ENCODE measurements at regions not wholly inside any gene's neighbourhood (a gene's known extent, or its start where the extent isn't known, plus 50 kb on each side); places are given as distances from the start of the nearest gene placed in this dataset.

- Histone ChIP-seq H3K36me3 (ENCODE audit: control insufficient read depth, insufficient read depth, low read length) (no peaks in the 10 kb centered on the region), H3K27me3 (ENCODE audit: control insufficient read depth, insufficient read depth, low read length) (no peaks in the 10 kb centered on the region; the same call in none of the 2 replicates), H3K4me3 (ENCODE audit: low read depth, low read length) (no peak overlapping the region)
- TF ChIP-seq, protein P1, sequence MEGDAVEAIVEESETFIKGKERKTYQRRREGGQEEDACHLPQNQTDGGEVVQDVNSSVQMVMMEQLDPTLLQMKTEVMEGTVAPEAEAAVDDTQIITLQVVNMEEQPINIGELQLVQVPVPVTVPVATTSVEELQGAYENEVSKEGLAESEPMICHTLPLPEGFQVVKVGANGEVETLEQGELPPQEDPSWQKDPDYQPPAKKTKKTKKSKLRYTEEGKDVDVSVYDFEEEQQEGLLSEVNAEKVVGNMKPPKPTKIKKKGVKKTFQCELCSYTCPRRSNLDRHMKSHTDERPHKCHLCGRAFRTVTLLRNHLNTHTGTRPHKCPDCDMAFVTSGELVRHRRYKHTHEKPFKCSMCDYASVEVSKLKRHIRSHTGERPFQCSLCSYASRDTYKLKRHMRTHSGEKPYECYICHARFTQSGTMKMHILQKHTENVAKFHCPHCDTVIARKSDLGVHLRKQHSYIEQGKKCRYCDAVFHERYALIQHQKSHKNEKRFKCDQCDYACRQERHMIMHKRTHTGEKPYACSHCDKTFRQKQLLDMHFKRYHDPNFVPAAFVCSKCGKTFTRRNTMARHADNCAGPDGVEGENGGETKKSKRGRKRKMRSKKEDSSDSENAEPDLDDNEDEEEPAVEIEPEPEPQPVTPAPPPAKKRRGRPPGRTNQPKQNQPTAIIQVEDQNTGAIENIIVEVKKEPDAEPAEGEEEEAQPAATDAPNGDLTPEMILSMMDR (IDR thresholded peaks at IDR 0.05; ENCODE audit: insufficient read depth, low read depth, low read length): no peak
- CTCF ChIA-PET: interaction anchor here (1.3 to 1.7 kb wide), 3 partner anchors 9 to 389 kb away, joined by 3 to 7 read pairs (median 4); partner anchors contain the start of gene ENC1
- no peak for DNase-seq (ENCODE audit: low read depth)
- POLR2A ChIA-PET: interaction anchor here (0.5 kb wide), 1 partner anchor 52 kb away, joined by 4 read pairs; no protein-coding TSS in a partner anchor
Observed at GRCh38 chr5:74257645-74258313, 382.7 kb downstream of the ENC1 start.

DNA sequence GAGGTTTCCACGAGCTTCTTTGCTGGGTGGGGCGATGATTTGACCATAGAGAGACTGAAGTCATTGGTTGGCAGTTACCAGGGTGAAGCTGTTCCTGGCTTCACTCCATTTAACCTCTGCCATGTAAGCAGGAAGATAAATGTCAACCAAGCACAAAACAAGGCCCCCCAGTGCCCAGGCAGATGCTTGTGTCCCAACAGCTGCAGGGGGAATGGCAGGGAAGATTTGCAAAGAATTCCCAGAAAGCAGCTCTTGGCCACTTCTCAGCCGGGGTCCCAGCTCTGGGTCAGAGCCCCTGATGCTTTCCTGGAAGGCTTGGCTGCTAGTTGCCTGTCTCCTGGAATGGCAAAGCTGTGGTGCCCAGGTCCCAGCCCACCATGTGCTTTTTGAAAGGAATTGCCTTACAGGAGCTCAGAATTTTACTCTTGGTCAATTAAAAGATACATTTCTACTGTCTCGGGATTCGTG is 383.4 kb downstream of the ENC1 start:
- TF ChIP-seq, protein P1 (IDR thresholded peaks at IDR 0.05; ENCODE audit: insufficient read depth, low read depth, low read length): no peak
- ChIA-PET CTCF (interaction anchor here (1.3 to 1.7 kb wide), 3 partner anchors 10 to 390 kb away, joined by 3 to 7 read pairs (median 4); partner anchors contain the start of gene ENC1), POLR2A (interaction anchor here (0.5 kb wide), 1 partner anchor 51 kb away, joined by 4 read pairs; no protein-coding TSS in a partner anchor)
- DNase-seq (ENCODE audit: low read depth): no peak
- Histone ChIP-seq H3K36me3 (ENCODE audit: control insufficient read depth, insufficient read depth, low read length) (no peaks in the 10 kb centered on the region), H3K27me3 (ENCODE audit: control insufficient read depth, insufficient read depth, low read length) (no peaks in the 10 kb centered on the region; the same call in none of the 2 replicates), H3K4me3 (ENCODE audit: low read depth, low read length) (no peak overlapping the region)

GRCh38 chr5:74255692-74256392 is 384.7 kb downstream of the ENC1 start:
- CTCF ChIA-PET: no interaction called here
- Histone ChIP-seq H3K4me3 (ENCODE audit: low read depth, low read length) (no peak overlapping the region), H3K36me3 (ENCODE audit: control insufficient read depth, insufficient read depth, low read length) (no peaks in the 10 kb centered on the region), H3K27me3 (ENCODE audit: control insufficient read depth, insufficient read depth, low read length) (no peaks in the 10 kb centered on the region; the same call in none of the 2 replicates)
- POLR2A ChIA-PET: no interaction called here
- TF ChIP-seq, protein P1 (IDR thresholded peaks at IDR 0.05; ENCODE audit: insufficient read depth, low read depth, low read length): no peak
- DNase-seq (ENCODE audit: low read depth): no peak

GRCh38 chr5:74254257-74254656 is 386.3 kb downstream of the ENC1 start:
- no peaks in the 10 kb centered on the region for H3K36me3 ChIP-seq (ENCODE audit: control insufficient read depth, insufficient read depth, low read length)
- TF ChIP-seq, protein P1 (IDR thresholded peaks at IDR 0.05; ENCODE audit: insufficient read depth, low read depth, low read length): no peak
- H3K4me3 ChIP-seq (ENCODE audit: low read depth, low read length): no peak overlapping the region
- ChIA-PET CTCF (no interaction called here), POLR2A (no interaction called here)
- H3K27me3 ChIP-seq (ENCODE audit: control insufficient read depth, insufficient read depth, low read length): no peaks in the 10 kb centered on the region; the same call in none of the 2 replicates
- no peak for DNase-seq (ENCODE audit: low read depth)

GRCh38 chr5:74252044-74252443 is 388.5 kb downstream of the ENC1 start:
- H3K36me3 ChIP-seq (ENCODE audit: control insufficient read depth, insufficient read depth, low read length): no peaks in the 10 kb centered on the region
- no peak for DNase-seq (ENCODE audit: low read depth)
- no peaks in the 10 kb centered on the region; the same call in 1 of the 2 replicates for H3K27me3 ChIP-seq (ENCODE audit: control insufficient read depth, insufficient read depth, low read length)
- H3K4me3 ChIP-seq (ENCODE audit: low read depth, low read length): no peak overlapping the region
- CTCF ChIA-PET: no interaction called here
- TF ChIP-seq, protein P1 (IDR thresholded peaks at IDR 0.05; ENCODE audit: insufficient read depth, low read depth, low read length): no peak
- POLR2A ChIA-PET: no interaction called here

Measured in BJ (cell line).